K562 (cell line): ENCODE measurements at regions not wholly inside any gene's neighbourhood (a gene's known extent, or its start where the extent isn't known, plus 50 kb on each side); places are given as distances from the start of the nearest gene placed in this dataset.

Source experiments
- ATAC-seq: fragments of 200-7000 bp; cut with Tn5 transposase; 3 replicates; pipeline ENCODE4 v1.9.1; 2020; ENCODE audit warnings: moderate library complexity
- BruUV-seq: library from RNA; stranded (reverse); fragments of 400-500 nt; replicated peaks from 2 replicates; lab custom pipeline; 2021; lab: Mats Ljungman, UMichigan
- CTCF ChIA-PET: fragments of 300-600 bp; formaldehyde crosslinking; extraction: SDS; loops from one replicate; lab custom pipeline; 2021; ENCODE audit warnings: low intra/inter-chr PET ratio; lab: Yijun Ruan, JAX
- POLR2A ChIA-PET: fragments of 300-600, 350-650 bp; sonication (Branson Sonifier 250); formaldehyde crosslinking; extraction: SDS; loops from one replicate; lab custom pipeline; 2021; ENCODE audit warnings: antibody characterized with exemption, inconsistent platforms; lab: Yijun Ruan, JAX
- DNase-seq, 4 experiments: peaks; one replicate each; pipeline versions ENCODE4 v3.0.0 to v3.0.0-alpha.2; 2011 to 2018; ENCODE audit warnings: low spot score in 3 of 4, mixed read lengths in 3 of 4; ENCODE audit errors: extremely low read depth in 1 of 4
- FAIRE-seq: peaks from 2 replicates; lab custom pipeline; 2011; peaks lifted over from hg19 to GRCh38; lab: Jason Lieb, UNC
- H2AFZ ChIP-seq: 2 replicates; pipeline ENCODE4 v1.6.0; 2011; ENCODE audit warnings: low read depth, low read length, control low read depth, inconsistent platforms
- H3K27ac ChIP-seq: fragments of 200-600 bp; 3 replicates; pipeline ENCODE4 v1.8.0; 2011; ENCODE audit warnings: low read depth, mild to moderate bottlenecking, control low read depth, inconsistent platforms, low read length, moderate library complexity, mixed read lengths; ENCODE audit errors: extremely low read depth
- H3K27me3 ChIP-seq, 2 experiments: fragments of 300-600 bp in 1 of 2; 2 replicates in 1 of 2; 3 replicates in 1 of 2; pipeline versions ENCODE4 v1.6.0 to v1.8.0; 2011; ENCODE audit warnings: inconsistent platforms in 2 of 2, low read length in 2 of 2, mild to moderate bottlenecking in 1 of 2, mixed read lengths in 1 of 2, moderate library complexity in 1 of 2; ENCODE audit not compliant: control insufficient read depth in 2 of 2, insufficient read depth in 2 of 2
- H3K36me3 ChIP-seq: fragments of 300-600 bp; 3 replicates; pipeline ENCODE4 v1.8.0; 2011; ENCODE audit warnings: mild to moderate bottlenecking, low read length, inconsistent platforms; ENCODE audit not compliant: control insufficient read depth, insufficient read depth
- H3K4me1 ChIP-seq, 2 experiments: fragments of 200-600 bp in 1 of 2; replicated peaks in 1 of 2; 2 replicates in 1 of 2; 3 replicates in 1 of 2; pipeline versions ENCODE4 v1.5.1 to v1.8.0; 2011; ENCODE audit warnings: inconsistent platforms in 2 of 2, low read length in 2 of 2, mild to moderate bottlenecking in 1 of 2, mixed read lengths in 1 of 2, moderate library complexity in 1 of 2; ENCODE audit not compliant: control insufficient read depth in 2 of 2, insufficient read depth in 2 of 2
- H3K4me2 ChIP-seq: 2 replicates; pipeline ENCODE4 v1.6.1; 2011; ENCODE audit warnings: low read length, control low read depth, inconsistent platforms, mixed read lengths; ENCODE audit not compliant: insufficient read depth
- H3K4me3 ChIP-seq: fragments of 200-600 bp; sonication (generic), shearing (Covaris generic); 2 replicates; pipeline ENCODE4 v1.5.1; 2016; ENCODE audit warnings: control low read depth, inconsistent platforms
- H3K79me2 ChIP-seq: fragments of 200-600 bp; 3 replicates; pipeline ENCODE4 v1.8.0; 2011; ENCODE audit warnings: low read length, inconsistent platforms; ENCODE audit not compliant: control insufficient read depth, insufficient read depth
- H3K9ac ChIP-seq, 2 experiments: 2 replicates each; pipeline versions ENCODE4 v1.6.0 to v1.6.1; 2011; ENCODE audit warnings: low read depth in 2 of 2, low read length in 2 of 2, control low read depth in 1 of 2, inconsistent platforms in 1 of 2, mild to moderate bottlenecking in 1 of 2, mixed read lengths in 1 of 2; ENCODE audit not compliant: insufficient read depth in 1 of 2
- H3K9me1 ChIP-seq: one replicate; pipeline ENCODE4 v1.6.0; 2011; ENCODE audit warnings: inconsistent platforms, mild to moderate bottlenecking, low read length, moderate library complexity; ENCODE audit not compliant: control insufficient read depth, insufficient read depth
- H3K9me3 ChIP-seq: replicated peaks from 2 replicates; pipeline ENCODE4 v1.5.1; 2011; ENCODE audit warnings: low read depth, low read length, inconsistent platforms; ENCODE audit not compliant: control insufficient read depth, insufficient read depth
- H4K20me1 ChIP-seq: replicated peaks from 2 replicates; pipeline ENCODE4 v1.6.1; 2011; ENCODE audit warnings: low read length, inconsistent platforms, mixed read lengths; ENCODE audit not compliant: control insufficient read depth, insufficient read depth
- CBX3 ChIP-seq, 2 experiments: IDR thresholded peaks; 1 replicate in 1 of 2; 2 replicates in 1 of 2; pipeline ENCODE4 v1.6.1; 2012; ENCODE audit warnings: inconsistent platforms in 2 of 2, low read length in 2 of 2, borderline replicate concordance in 1 of 2, control low read depth in 1 of 2
- PCBP2 ChIP-seq: fragments of 200-400 bp; formaldehyde crosslinking; IDR thresholded peaks from 2 replicates; pipeline ENCODE4 v1.6.1; 2018; ENCODE audit warnings: low read length, low read depth, mild to moderate bottlenecking, moderate library complexity; ENCODE audit not compliant: poor library complexity, severe bottlenecking
- SMAD3 ChIP-seq: fragments of 450-650 bp; formaldehyde crosslinking; conservative IDR thresholded peaks from 2 replicates; pipeline ENCODE4 v1.4.0; 2020; ENCODE audit warnings: mild to moderate bottlenecking
- TAF7 ChIP-seq: fragments of 450-650 bp; IDR thresholded peaks from 2 replicates; pipeline ENCODE4 v1.6.1; 2016; ENCODE audit warnings: missing genetic modification characterization, missing compliant biosample characterization
- TFAM ChIP-seq: fragments of 250-450 bp; sonication (Bioruptor Pico); conservative IDR thresholded peaks from 2 replicates; pipeline ENCODE4 v1.5.0; 2021; ENCODE audit warnings: mild to moderate bottlenecking, moderate library complexity
- WGBS: fragments of 100-300 bp; shearing (Covaris generic); methylation state at CpG from one replicate; pipeline ENCODE4 v1.1.6; 2016; ENCODE audit warnings: low coverage, mixed read lengths; ENCODE audit not compliant: insufficient coverage; ENCODE audit errors: missing lambda C conversion rate; 5-methylcytosine and 5-hydroxymethylcytosine counted together
- in situ Hi-C: fragments of 300-500 bp; cut with MboI; formaldehyde crosslinking; loops from 4 replicates; pipeline ENCODE4 v1.15.0; 2018; ENCODE audit warnings: inconsistent platforms, mixed read lengths
- intact Hi-C: fragments of 100-400 bp; cut with micrococcal nuclease; formaldehyde crosslinking; loops from 2 replicates; pipeline ENCODE4 v1.14.2; 2022
- TF ChIP-seq, protein P1 (sequence below): fragments of 450-650 bp; conservative IDR thresholded peaks from 2 replicates; pipeline ENCODE4 v1.6.1; 2016; ENCODE audit warnings: missing genetic modification characterization, low read depth, mild to moderate bottlenecking, missing compliant biosample characterization, moderate library complexity
- TF ChIP-seq, protein P2 (sequence below), 2 experiments: fragments of 450-650 bp in 1 of 2; IDR thresholded peaks; 2 replicates each; pipeline ENCODE4 v1.6.1; 2011 to 2017; ENCODE audit warnings: low read depth in 2 of 2, antibody characterized with exemption in 1 of 2, borderline replicate concordance in 1 of 2, low read length in 1 of 2, mild to moderate bottlenecking in 1 of 2, mixed read lengths in 1 of 2; ENCODE audit not compliant: control insufficient read depth in 1 of 2
- TF ChIP-seq, protein P3 (sequence below): fragments of 450-650 bp; formaldehyde crosslinking; conservative IDR thresholded peaks from 2 replicates; pipeline ENCODE4 v1.4.0; 2022; ENCODE audit warnings: mild to moderate bottlenecking, missing genetic modification characterization
- TF ChIP-seq, protein P4 (sequence below): sonication (generic); formaldehyde crosslinking; IDR thresholded peaks from 2 replicates; pipeline ENCODE4 v1.9.0; 2022; ENCODE audit warnings: mild to moderate bottlenecking, missing genetic modification reagents
- TF ChIP-seq, protein P5 (sequence below): fragments of 250-450 bp; sonication (Bioruptor Pico); IDR thresholded peaks from 2 replicates; pipeline ENCODE4 v1.5.0; 2021; ENCODE audit warnings: mild to moderate bottlenecking, moderate library complexity

DNA sequence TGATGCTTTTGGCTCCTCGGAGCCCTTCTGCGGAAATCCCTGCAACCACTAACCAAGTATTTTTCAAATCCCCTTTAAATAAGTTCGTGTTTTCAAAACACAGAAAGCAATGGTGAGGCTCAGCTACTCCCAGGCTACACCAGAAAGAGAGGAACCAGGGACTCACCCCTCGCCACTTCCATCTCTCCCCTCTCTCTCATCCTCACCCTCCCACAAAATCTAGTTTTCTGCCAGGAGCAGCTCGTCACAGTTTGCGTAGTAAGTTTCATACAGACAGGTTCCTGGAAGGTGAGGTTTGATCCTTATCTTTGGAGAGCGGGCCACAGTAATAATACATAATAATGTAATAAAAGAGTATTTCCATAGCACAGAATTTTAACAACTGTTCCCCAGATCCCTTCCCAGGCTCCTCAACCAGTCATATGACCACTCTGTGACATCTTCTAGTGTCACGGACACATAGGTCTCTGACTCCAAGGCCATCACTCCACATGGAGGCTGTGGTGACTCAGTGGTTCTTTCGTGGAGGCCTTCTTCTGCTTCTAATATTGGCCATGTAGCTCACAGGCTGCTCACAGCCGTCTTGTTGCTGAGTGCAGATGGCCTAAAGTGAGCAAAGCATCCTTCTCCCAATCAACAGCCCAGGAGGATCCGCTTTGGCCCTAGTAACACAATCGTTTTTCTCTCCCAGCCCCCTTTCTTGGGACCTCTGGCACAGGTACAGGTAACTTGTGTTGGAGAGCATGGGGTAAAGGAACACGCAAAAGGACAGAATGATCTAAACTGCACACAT, 295.7 kb downstream of the CDC5L start:
- Histone ChIP-seq H3K4me1 (no peaks in the 10 kb centered on the region), H3K9me3 (no peaks in the 10 kb centered on the region), H3K9me1 (no peaks in the 10 kb centered on the region), H3K27ac (no peak overlapping the region), H3K4me3 (no peak overlapping the region), H3K36me3 (no peaks in the 10 kb centered on the region), H3K79me2 (no peaks in the 10 kb centered on the region), H3K4me2 (no peak overlapping the region), H3K27me3 (peaks cover 2 to 25% of the 10 kb centered on the region in 2 experiments; a peak in 3 of 5 replicates), H2AFZ (no peak overlapping the region), H4K20me1 (no peaks in the 10 kb centered on the region), H3K9ac (no peak overlapping the region)
- FAIRE-seq (no peak), ATAC-seq (no peak), DNase-seq (no peak)
- ChIA-PET CTCF (no interaction called here), POLR2A (no interaction called here)
- BruUV-seq: no TSS peak
- 3% methylated on average over 13 of the region's 13 CpGs for WGBS
- in situ Hi-C loops: no loop called here
- intact Hi-C loops: no loop called here
- TF ChIP-seq, protein P1, sequence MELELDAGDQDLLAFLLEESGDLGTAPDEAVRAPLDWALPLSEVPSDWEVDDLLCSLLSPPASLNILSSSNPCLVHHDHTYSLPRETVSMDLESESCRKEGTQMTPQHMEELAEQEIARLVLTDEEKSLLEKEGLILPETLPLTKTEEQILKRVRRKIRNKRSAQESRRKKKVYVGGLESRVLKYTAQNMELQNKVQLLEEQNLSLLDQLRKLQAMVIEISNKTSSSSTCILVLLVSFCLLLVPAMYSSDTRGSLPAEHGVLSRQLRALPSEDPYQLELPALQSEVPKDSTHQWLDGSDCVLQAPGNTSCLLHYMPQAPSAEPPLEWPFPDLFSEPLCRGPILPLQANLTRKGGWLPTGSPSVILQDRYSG (tag): no peak
- TF ChIP-seq, protein P2, sequence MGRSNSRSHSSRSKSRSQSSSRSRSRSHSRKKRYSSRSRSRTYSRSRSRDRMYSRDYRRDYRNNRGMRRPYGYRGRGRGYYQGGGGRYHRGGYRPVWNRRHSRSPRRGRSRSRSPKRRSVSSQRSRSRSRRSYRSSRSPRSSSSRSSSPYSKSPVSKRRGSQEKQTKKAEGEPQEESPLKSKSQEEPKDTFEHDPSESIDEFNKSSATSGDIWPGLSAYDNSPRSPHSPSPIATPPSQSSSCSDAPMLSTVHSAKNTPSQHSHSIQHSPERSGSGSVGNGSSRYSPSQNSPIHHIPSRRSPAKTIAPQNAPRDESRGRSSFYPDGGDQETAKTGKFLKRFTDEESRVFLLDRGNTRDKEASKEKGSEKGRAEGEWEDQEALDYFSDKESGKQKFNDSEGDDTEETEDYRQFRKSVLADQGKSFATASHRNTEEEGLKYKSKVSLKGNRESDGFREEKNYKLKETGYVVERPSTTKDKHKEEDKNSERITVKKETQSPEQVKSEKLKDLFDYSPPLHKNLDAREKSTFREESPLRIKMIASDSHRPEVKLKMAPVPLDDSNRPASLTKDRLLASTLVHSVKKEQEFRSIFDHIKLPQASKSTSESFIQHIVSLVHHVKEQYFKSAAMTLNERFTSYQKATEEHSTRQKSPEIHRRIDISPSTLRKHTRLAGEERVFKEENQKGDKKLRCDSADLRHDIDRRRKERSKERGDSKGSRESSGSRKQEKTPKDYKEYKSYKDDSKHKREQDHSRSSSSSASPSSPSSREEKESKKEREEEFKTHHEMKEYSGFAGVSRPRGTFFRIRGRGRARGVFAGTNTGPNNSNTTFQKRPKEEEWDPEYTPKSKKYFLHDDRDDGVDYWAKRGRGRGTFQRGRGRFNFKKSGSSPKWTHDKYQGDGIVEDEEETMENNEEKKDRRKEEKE (IDR thresholded peaks at IDR 0.05; ENCODE audit: borderline replicate concordance in 1 of 2, control insufficient read depth in 1 of 2, low read depth in 2 of 2, low read length in 1 of 2): no peak
- TF ChIP-seq TAF7 (tag): no peak
- no peak for TF ChIP-seq TFAM (CRISPR knock-in tag)
- no peak for TF ChIP-seq PCBP2
- TF ChIP-seq, protein P3, sequence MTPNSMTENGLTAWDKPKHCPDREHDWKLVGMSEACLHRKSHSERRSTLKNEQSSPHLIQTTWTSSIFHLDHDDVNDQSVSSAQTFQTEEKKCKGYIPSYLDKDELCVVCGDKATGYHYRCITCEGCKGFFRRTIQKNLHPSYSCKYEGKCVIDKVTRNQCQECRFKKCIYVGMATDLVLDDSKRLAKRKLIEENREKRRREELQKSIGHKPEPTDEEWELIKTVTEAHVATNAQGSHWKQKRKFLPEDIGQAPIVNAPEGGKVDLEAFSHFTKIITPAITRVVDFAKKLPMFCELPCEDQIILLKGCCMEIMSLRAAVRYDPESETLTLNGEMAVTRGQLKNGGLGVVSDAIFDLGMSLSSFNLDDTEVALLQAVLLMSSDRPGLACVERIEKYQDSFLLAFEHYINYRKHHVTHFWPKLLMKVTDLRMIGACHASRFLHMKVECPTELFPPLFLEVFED (CRISPR knock-in tag): no peak
- TF ChIP-seq SMAD3 (CRISPR knock-in tag): no peak
- TF ChIP-seq CBX3 (IDR thresholded peaks at IDR 0.05; ENCODE audit: borderline replicate concordance in 1 of 2, low read length in 2 of 2): no peak
- TF ChIP-seq, protein P4, sequence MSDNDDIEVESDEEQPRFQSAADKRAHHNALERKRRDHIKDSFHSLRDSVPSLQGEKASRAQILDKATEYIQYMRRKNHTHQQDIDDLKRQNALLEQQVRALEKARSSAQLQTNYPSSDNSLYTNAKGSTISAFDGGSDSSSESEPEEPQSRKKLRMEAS (CRISPR knock-in tag): no peak
- TF ChIP-seq, protein P5, sequence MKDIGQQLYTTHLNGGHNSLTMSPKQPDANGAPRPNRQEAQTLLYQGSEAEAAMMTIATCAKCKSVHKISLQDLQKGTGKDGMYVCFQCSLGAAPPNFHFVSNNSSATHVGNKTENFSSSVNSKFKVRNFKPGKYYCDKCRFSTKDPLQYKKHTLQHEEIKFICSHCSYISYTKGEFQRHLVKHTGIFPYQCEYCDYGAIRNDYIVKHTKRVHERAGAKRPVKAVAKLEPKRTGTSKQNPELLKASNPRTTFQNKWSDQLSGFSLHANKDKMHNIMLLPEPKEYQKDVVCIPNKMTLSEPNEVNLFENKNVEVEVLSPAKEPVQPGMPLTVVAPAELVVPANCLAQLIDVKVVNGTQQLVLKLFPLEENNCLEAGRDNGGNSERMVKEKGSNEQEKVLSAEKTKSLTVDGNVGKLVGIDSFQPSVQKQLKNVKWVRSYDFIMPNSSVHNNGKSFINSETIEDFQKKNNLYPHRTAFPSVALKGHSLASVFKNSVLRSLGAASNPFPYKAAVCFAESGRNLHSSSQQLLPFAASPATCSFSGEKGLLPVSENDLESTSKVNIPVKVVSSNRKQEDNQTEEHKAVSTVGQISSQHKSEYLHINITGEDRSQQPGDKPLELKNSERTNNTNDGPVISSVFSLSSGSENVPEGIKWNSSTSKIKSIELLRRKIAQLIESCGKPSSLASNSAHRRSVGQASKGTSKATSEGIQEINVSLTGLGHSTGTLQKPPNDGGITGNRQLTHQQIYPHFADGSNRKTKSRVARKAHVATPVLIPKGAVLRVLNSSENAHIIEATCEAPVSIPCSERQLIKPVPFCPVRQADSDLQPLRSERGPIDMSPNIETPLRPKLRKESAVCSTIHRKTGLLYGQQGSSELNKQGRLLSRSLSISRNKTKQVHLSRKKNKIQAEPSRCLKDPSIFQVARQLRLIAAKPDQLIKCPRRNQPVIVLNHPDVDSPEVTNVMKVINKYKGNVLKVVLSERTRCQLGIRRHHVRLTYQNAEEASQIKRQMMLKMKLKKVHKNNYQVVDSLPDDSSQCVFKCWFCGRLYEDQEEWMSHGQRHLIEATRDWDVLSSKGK: no peak
